ENCODE measurements at regions not wholly inside any gene's neighbourhood (a gene's known extent, or its start where the extent isn't known, plus 50 kb on each side); places are given as distances from the start of the nearest gene placed in this dataset.

DNA sequence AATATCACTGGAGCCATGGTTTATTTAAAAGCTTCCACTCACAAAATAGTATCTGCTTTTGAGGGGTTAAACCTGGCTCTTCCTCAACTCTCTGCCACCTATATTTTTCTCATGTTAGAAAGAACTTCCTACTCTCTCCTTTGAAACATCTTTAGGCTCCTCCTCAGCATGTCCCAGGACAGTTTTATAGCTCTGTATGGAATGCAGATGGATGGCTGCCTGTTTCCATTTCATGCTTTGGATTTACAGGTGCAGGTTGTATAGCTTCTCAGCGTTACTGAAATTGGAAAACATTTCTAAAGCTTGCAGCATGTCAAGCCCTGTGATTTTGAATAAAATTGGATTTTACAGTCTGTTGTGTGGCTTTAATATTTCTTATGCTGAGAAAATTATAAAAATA lies 314.0 kb downstream of the NDFIP2 start:
- no peak for ATAC-seq
- intact Hi-C loops (cut with DNase I, micrococcal nuclease): no loop called here
- DNase-seq: no peak

DNA sequence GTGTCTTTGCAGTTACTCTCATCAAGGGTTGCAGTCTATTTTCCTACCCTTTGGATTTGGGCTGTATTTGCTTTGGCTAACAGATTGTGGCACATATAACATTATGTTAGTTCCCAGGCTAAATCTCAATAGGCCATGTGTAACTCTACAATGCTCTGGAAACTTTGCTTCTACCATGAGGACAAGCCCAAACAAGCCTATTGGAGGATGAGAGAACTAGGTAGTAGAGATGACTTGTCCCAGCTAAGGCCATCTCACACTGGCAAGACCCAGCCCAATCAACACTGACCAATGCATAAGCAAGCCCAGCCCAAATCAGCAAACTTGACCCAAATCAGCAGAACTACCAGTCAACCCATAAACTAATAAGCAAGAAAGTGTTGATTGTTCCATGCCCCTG lies 311.8 kb downstream of the NDFIP2 start:
- ATAC-seq (no peak), DNase-seq (no peak)
- intact Hi-C loops (cut with DNase I, micrococcal nuclease): no loop called here

DNA sequence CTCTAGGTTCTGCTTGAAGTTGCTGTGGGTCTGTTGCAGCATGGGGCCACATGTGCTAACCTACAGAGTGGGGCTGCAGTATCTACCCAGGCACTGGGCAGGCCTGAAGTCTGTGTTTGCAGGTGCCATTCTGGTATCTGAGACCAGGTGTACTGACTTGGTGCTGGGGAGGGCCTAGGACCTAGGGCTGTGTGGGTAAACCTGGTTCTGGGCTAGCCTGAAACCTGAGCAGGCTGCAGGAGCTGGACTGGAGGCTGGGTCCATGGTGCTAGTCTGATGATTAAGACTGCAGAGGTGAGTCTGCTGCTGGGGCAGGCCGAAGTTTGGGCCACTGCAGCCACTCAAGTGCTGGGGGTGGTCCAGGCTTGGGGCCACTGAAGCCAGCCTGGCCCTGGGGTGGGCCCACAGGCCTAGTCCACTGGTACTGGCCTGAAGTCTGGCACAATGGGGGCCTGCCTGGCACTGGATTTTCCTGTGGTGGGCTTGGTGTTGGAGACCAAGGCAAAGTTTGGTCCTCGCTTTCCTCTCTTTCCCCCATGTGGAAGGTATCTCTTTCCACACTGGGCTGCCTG lies 310.6 kb downstream of the NDFIP2 start:
- intact Hi-C loops (cut with DNase I, micrococcal nuclease): no loop called here
- DNase-seq: no peak
- ATAC-seq: no peak

DNA sequence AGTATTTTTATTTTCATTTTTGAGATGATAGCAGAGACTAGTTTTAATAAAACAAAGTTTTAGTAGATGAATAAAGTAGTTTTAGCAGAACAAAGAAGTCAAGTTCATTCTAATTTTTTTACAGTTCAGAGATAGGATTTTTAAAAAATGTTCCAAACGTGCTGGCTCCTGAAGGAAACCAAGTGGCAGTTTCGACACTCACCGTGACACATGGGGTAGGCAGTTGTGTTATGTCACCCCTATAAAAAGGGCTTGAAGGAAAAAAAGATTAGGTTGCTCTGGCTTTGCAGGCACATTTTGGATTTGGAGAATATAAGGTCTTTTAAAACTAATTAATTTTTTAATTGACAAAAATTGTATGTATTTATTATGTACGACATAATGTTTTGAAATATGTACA lies 305.2 kb downstream of the NDFIP2 start:
- DNase-seq: no peak
- intact Hi-C loops (cut with DNase I, micrococcal nuclease): no loop called here
- ATAC-seq: no peak

DNA sequence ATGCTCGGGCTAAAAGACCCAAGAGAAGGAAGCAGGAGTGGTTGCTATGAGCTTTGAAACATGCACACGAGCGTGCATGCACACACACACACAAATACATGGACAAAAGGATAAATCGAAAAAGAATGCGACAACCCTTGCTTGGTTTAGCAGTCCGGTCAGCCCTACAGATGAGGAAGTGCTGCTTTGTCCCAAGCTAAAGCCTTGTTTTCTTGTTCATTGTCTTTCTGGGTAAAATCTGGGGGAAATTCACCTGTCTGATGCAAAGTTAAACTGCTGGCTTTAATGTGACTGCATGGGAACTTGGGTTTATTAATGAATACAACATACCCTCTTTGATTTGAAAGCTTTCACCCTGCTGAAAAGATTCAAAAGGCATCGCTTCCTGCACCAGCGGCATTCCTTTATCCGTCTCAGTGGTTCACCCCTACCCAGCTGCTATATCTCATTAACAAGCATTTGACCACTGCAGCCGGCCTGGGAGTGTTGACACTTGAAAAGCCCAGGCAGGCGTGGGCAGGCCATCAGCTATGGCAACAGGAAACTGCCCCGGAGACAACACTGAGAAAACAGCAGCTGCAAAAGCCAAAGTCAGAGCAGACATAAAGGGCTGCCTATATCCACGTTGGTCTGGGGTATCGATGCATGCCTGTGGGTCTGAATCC lies 301.7 kb downstream of the NDFIP2 start:
- intact Hi-C loops (cut with DNase I, micrococcal nuclease): no loop called here
- ATAC-seq (peak; percentile 73), DNase-seq (peak; percentile 37 to 49)

DNA sequence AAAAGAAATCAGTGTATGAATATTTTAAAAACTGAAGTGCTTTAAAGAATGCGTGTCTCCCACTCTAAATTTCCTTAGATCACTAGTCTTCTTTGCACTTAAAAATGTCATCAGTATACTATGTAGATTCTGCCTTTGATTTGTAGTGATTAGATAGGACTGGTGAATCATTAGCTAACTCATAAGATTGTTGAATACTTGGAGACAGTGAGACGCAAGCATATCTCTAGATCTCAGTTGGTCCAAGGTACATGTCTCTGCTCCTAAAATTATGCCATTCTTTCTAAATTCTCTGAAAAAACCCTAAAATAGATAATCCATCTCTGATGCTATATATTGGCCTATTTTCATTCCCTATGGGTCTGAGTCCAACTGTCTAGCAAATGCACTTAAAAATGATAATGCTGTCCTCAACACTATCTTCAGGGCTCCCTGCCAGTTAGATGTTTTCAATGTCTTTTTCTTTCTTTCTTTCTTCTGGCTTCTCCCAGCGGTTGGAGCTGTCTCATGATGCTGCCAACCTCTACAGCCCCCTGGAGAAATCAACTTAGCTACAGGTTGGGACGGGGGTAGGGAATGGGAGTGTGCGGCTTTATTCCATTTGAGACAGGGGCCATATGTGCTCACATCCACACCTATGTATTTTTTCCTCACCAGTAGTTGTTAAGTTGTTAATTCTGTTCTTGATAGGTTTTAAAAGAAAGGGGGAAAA lies 301.0 kb downstream of the NDFIP2 start:
- no peak for ATAC-seq

DNA sequence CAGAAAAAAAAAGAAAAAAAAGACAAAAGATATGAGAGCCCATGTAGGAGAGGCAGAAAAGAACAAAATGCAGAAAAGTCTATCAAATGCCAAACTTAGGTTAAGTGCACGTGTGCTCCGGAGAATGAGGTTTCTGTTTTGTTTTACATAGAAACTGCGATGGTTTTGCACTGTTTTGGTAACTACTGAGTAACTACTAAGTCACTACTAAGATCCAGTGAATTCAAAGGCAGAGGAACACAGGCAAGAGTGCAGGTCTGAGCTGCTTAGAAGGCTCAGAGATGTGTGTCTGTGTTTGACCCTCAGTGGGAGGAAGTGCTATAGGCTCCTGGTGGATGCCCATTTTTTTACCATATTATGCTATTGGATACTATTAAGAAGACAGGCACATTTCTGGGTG lies 299.3 kb downstream of the NDFIP2 start:
- no peak for DNase-seq
- intact Hi-C loops (cut with DNase I, micrococcal nuclease): no loop called here
- no peak for ATAC-seq

More for the DNA sequence above, 301.0 kb downstream of the NDFIP2 start:
- no peak for DNase-seq
- intact Hi-C loops (cut with DNase I, micrococcal nuclease): no loop called here

DNA sequence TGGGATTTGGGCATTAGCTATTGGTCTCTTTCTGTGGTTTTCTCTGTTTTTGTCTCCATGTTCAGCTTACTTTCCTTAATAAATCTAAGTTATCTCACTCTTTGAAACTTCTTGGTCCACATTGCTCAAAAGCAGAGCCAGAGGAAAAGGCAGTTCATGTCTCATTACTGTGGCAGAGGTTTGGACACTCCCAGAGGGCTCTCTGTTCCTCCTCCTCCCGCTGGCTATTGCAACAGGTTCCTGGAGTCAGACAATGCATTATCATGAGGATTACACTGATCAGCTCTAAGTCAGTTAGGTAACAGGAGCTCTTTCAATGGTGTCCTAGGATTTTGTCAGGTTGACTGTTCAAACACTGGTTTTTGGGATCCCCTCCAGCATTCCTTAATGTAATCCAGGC lies 298.8 kb downstream of the NDFIP2 start:
- peak; percentile 57 for ATAC-seq

DNA sequence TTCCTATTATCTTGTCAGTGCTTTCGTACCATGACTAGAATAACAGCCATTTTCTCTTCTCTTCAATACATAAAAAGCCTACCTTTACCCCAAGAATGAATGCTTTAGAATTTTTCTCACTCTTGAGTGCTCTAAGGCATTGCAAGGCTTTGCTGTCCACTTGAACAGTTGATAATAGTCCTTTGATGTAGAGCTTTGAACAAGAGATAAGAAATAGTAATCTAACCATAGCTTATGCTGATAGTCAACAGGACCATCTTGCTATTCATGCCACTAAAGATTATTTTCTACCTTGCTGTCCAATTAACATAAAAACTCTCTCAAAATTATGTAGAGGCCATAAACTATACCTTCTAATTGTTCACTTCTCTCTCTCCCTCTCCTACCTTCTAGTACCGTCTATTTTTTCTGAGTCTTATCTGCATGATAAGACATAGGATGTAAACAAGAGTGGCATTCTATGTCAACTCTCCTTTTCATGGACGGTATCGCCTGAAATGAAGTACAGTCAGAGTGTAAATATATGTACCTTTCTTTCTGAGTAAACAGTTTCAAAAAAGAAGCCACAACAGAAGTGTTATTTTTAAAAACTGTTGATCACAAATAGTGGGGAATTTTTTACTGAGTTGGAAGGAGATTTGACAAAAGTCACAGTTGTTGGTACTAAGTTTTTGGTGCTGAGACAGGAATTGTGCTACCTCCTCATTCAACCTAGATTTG lies 297.9 kb downstream of the NDFIP2 start:
- no peak for ATAC-seq
- intact Hi-C loops (cut with DNase I, micrococcal nuclease): loop anchor here in 1 of 2 donors (10.0 kb wide), 1 partner anchor 586 kb away; no protein-coding TSS in a partner anchor
- no peak for DNase-seq

More for the DNA sequence above, 298.8 kb downstream of the NDFIP2 start:
- DNase-seq: peak; percentile 19 to 37
- intact Hi-C loops (cut with DNase I, micrococcal nuclease): loop anchor here in 1 of 2 donors (10.0 kb wide), 1 partner anchor 585 kb away; no protein-coding TSS in a partner anchor

DNA sequence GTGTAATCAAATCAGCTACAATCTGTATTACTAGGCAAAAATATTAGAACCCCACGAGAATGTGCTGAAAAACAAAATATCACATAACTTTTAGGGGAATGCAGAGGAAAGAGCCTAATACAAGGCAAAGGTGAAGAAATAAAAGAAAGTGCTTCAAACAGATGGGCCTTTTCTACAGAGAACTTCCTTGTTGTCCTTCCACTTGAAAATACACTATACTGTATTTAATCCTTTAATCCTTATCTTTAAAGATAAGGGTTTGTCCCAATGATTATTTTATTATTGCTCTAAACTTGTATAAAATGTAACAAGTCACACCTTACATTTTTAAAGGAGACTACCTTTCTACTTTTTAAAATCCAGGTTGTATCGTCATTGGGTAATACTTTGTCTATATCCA lies 296.5 kb downstream of the NDFIP2 start:
- intact Hi-C loops (cut with DNase I, micrococcal nuclease): loop anchor here in 1 of 2 donors (10.0 kb wide), 1 partner anchor 587 kb away; no protein-coding TSS in a partner anchor
- DNase-seq (no peak), ATAC-seq (peak; percentile 74)

DNA sequence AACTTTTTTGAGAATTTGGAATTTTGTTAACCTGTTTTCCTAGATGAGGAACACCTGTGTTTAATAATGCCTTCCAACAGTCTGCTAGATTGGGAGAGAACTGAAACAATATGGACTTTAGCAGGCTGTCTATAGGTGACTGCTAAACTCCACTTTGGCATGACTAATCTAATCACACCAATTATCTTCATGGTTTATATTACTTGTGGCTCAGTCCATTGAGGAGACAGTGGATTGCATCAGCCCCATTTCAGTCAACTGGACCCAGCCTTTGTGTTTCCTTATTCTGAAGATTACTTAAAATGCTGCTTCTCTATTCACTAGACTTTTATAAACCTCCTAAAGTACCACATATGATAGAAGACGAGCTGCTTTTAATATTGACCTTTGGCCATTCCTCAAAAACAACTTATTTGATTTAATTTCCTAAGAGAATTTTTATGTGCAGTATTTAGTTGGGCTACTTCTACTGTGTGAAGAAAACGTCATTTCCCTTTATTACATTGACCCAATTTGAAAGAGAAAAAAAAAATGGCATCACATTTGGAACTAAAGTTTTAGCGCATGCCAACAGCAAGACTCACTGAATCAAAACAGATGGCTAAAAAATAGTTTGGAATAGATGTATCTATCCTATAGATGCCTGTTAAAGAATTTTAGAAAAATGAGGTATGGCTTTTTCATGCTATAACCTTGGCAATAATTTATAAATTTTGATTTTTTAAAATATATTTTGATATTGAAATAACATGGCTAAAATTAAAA lies 295.8 kb downstream of the NDFIP2 start:
- ATAC-seq (peak; percentile 85), DNase-seq (no peak)
- intact Hi-C loops (cut with DNase I, micrococcal nuclease): loop anchor here in 1 of 2 donors (10.0 kb wide), 1 partner anchor 588 kb away; no protein-coding TSS in a partner anchor

DNA sequence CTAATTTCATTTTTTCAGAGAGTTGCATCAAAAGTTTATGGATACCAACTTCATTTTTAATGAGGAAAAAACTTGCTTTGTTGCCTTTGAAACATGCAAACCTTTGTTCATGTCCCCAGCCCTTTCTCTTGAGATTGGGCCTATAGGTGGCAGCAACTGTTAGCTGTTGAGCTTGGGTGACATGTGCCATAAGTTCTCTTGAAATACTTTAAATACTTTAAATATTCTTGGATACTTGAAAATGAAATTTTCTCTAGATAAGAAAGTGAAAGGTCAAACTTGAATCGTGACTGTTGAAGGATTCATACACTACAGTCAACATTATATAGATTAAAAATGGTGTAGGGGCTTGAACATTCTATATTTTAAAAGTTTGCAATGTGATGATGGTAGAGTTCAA lies 294.9 kb downstream of the NDFIP2 start:
- DNase-seq: peak; percentile 21 to 38
- intact Hi-C loops (cut with DNase I, micrococcal nuclease): loop anchor here in 1 of 2 donors (10.0 kb wide), 1 partner anchor 589 kb away; no protein-coding TSS in a partner anchor
- ATAC-seq: peak; percentile 67

DNA sequence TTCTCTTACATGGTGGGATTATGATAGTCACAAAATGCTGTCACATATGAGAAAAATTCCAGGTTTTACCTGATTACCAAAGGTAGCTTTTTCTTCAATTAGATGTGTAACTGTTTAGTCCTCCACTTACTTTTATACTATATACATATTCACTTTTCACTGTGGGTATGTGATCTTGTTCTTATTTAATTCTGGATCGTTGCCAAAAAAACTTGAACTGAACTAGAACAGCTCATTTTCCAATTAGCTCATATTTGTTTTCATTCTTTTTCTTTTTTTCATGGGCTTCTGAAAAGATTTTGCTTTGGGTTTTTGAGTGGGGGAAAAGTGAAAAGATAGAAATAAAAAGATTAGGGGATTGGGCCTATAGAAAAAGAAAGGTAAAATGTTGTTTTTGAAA lies 291.9 kb downstream of the NDFIP2 start:
- intact Hi-C loops (cut with DNase I, micrococcal nuclease): loop anchor here in 1 of 2 donors (10.0 kb wide), 1 partner anchor 592 kb away; no protein-coding TSS in a partner anchor
- DNase-seq (no peak), ATAC-seq (no peak)

DNA sequence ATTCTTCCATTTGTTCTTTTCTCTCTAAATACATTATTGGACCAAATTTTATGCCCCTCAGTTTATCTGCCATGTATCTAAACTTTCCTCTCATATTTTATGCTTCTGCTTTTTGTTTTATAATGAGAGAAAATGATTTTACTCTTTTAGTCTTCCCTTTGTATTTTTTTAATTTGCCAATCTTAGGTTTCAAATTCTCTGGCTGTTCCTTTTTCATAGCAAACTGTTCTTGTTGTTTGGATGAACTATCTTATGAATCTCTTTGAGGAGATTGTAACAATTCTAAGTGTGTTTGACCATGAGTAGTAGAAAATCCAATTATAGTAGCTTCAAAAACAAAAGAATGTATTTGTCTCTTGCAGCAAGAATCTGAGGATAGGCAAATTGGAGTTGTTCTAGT lies 290.5 kb downstream of the NDFIP2 start:
- DNase-seq: no peak
- no peak for ATAC-seq
- intact Hi-C loops (cut with DNase I, micrococcal nuclease): loop anchor here in 1 of 2 donors (10.0 kb wide), 1 partner anchor 593 kb away; no protein-coding TSS in a partner anchor

DNA sequence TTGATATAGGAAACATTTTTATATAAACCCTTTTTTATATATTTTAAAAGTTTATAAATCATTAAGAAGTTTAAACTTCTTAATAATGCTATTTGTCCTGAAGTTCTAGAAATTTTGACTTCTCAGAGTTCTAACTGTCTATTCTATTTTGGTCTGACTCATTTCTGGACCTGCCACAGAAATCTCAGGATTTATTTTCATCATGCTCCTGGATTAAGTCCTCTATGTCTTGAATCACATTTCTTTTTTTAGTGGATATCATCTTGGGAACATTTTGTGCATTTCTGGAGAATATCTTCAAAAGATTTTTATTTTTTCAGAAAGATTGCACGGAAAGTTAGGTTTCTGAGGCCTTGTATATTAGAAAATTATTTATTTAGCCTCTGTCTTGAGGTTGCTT lies 289.1 kb downstream of the NDFIP2 start:
- ATAC-seq: no peak
- no peak for DNase-seq
- intact Hi-C loops (cut with DNase I, micrococcal nuclease): loop anchor here in 1 of 2 donors (10.0 kb wide), 1 partner anchor 595 kb away; no protein-coding TSS in a partner anchor

DNA sequence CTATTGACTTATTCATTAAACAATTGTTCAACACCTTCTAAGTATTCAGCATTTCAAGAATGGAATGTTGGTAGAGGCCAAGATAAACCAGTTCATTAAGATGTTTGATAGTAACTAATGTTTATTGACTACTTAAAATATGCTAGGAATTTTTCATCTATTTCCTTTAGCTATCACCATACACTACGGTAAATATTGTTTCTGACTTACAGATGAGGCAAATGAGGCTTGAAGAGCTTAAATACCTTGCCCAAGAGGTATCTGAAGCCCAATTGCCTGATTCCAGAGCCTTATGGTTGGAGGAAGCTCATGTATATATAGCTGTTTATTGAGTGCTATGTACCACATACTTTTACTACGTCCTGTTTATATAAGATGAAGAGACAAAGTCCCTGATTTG lies 286.2 kb downstream of the NDFIP2 start:
- DNase-seq (no peak), ATAC-seq (no peak)
- intact Hi-C loops (cut with DNase I, micrococcal nuclease): no loop called here

DNA sequence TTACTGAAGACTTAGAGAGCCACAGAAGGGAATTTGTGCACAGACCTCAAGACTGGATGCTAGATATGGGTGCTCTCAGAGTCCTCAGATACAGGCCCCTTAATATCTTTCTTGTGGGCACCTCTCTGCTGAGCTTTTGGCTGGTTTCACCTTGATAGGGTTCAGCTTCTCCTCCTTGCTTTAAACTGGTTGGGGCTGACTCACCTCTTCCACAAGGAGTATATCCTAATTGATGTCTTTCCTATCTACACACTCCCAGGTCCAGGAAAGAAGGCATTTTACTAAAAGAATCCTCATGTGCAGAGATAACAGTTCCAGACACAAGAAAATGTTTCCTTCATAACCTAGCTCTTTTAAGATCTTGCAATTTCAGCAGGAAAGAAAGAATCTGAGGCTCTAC lies 284.4 kb downstream of the NDFIP2 start:
- DNase-seq: no peak
- intact Hi-C loops (cut with DNase I, micrococcal nuclease): no loop called here
- ATAC-seq: no peak

DNA sequence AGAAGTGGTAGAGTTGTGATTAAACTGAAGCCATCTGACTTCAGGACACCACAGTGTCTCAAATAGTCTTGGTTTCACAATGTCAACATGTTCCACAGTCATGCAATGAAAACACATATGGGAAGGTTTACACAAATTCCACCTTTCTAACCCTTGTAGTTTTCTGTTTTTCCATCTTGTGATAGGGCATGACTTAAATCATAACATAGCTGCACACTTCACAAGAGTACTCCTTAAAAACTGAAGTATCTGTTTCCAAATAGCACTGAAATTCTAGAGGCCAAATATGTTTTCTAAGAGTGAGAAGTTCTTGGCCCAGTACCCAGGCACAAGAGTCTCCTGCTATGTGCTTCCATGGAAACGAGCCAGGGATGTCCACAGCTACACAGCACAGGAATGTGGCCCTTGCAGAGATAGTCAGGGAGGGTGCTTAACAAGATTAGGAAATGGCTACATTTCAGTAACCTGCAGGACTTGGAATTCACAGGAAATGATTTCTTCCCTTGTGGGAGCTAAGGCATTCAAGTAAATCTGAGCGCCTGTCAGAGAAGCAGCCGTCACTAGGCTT lies 269.1 kb downstream of the NDFIP2 start:
- peak; percentile 10 to 44 for DNase-seq
- no peak for ATAC-seq
- intact Hi-C loops (cut with DNase I, micrococcal nuclease): no loop called here
